WTC11 (cell line): ENCODE measurements at regions not wholly inside any gene's neighbourhood (a gene's known extent, or its start where the extent isn't known, plus 50 kb on each side); places are given as distances from the start of the nearest gene placed in this dataset.

ENCODE experiments used
- ATAC-seq: fragments of 200-7000 bp; cut with Tn5 transposase; 2 replicates; pipeline ENCODE4 v1.10.0; 2021; ENCODE audit warnings: mild to moderate bottlenecking, moderate library complexity
- CTCF ChIA-PET: fragments of 300-600 bp; sonication (Branson Sonifier 250); formaldehyde crosslinking; loops from one replicate; lab custom pipeline; 2021; ENCODE audit warnings: antibody characterized with exemption; lab: Charles Lee
- POLR2A ChIA-PET: fragments of 350-600 bp; sonication (Branson Sonifier 250); formaldehyde crosslinking; loops from one replicate; lab custom pipeline; 2021; ENCODE audit warnings: antibody characterized with exemption; lab: Charles Lee
- DNase-seq: peaks from one replicate; pipeline ENCODE4 v3.0.0; 2021; ENCODE audit warnings: low spot score
- H3K27ac Mint-ChIP-seq: 2 replicates; pipeline ENCODE4 v1.8.0; 2021; ENCODE audit warnings: mixed read lengths
- H3K27me3 Mint-ChIP-seq: 2 replicates; pipeline ENCODE4 v1.8.0; 2021; ENCODE audit warnings: low read depth, mild to moderate bottlenecking, moderate library complexity, mixed read lengths
- H3K36me3 Mint-ChIP-seq: 2 replicates; pipeline ENCODE4 v1.8.0; 2021; ENCODE audit warnings: mixed read lengths
- H3K4me1 Mint-ChIP-seq: 2 replicates; pipeline ENCODE4 v1.8.0; 2022; ENCODE audit warnings: mixed read lengths
- H3K4me3 Mint-ChIP-seq: 2 replicates; pipeline ENCODE4 v1.8.0; 2021; ENCODE audit warnings: mild to moderate bottlenecking, moderate library complexity, mixed read lengths
- H3K9me3 Mint-ChIP-seq: 2 replicates; pipeline ENCODE4 v1.8.0; 2021; ENCODE audit warnings: mixed read lengths
- ARID4B ChIP-seq: sonication (generic); formaldehyde crosslinking; IDR thresholded peaks from 2 replicates; pipeline ENCODE4 v1.8.0; 2023; ENCODE audit warnings: missing genetic modification reagents, mild to moderate bottlenecking, borderline replicate concordance
- ATF3 ChIP-seq: sonication (generic); formaldehyde crosslinking; conservative IDR thresholded peaks from 2 replicates; pipeline ENCODE4 v1.8.1; 2022; ENCODE audit warnings: mild to moderate bottlenecking, missing genetic modification reagents
- CDX4 ChIP-seq: fragments of 250-450 bp; sonication (Bioruptor Pico); IDR thresholded peaks from 2 replicates; pipeline ENCODE4 v1.9.0; 2021; ENCODE audit warnings: moderate library complexity, mild to moderate bottlenecking, inconsistent platforms, borderline replicate concordance
- ELF4 ChIP-seq: sonication (generic); formaldehyde crosslinking; IDR thresholded peaks from 2 replicates; pipeline ENCODE4 v1.8.1; 2022; ENCODE audit warnings: low read depth, mild to moderate bottlenecking, moderate library complexity, missing genetic modification reagents
- ERG ChIP-seq: fragments of 250-450 bp; sonication (Bioruptor Pico); IDR thresholded peaks from 2 replicates; pipeline ENCODE4 v1.8.0; 2021; ENCODE audit warnings: mild to moderate bottlenecking
- GABPB1 ChIP-seq: sonication (generic); formaldehyde crosslinking; IDR thresholded peaks from 2 replicates; pipeline ENCODE4 v1.8.1; 2023; ENCODE audit warnings: mild to moderate bottlenecking, missing genetic modification reagents
- HMGXB4 ChIP-seq: sonication (generic); formaldehyde crosslinking; IDR thresholded peaks from 2 replicates; pipeline ENCODE4 v1.8.1; 2023; ENCODE audit warnings: mild to moderate bottlenecking, moderate library complexity, missing genetic modification reagents
- MXD4 ChIP-seq: fragments of 250-450 bp; sonication (Bioruptor Pico); IDR thresholded peaks from 2 replicates; pipeline ENCODE4 v1.8.0; 2021; ENCODE audit warnings: mild to moderate bottlenecking, moderate library complexity, borderline replicate concordance
- MYBL2 ChIP-seq: sonication (generic); formaldehyde crosslinking; IDR thresholded peaks from 2 replicates; pipeline ENCODE4 v1.8.1; 2023; ENCODE audit warnings: mild to moderate bottlenecking, moderate library complexity, missing genetic modification reagents
- OVOL2 ChIP-seq: fragments of 250-450 bp; sonication (Bioruptor Pico); IDR thresholded peaks from 2 replicates; pipeline ENCODE4 v1.9.0; 2021; ENCODE audit warnings: mild to moderate bottlenecking, borderline replicate concordance
- PREB ChIP-seq: sonication (generic); formaldehyde crosslinking; IDR thresholded peaks from 2 replicates; pipeline ENCODE4 v1.8.1; 2022; ENCODE audit warnings: mild to moderate bottlenecking, missing genetic modification reagents, moderate library complexity, borderline replicate concordance
- SOX15 ChIP-seq: fragments of 250-450 bp; sonication (Bioruptor Pico); IDR thresholded peaks from 2 replicates; pipeline ENCODE4 v1.9.0; 2021; ENCODE audit warnings: mild to moderate bottlenecking
- TP53 ChIP-seq: sonication (generic); formaldehyde crosslinking; IDR thresholded peaks from 2 replicates; pipeline ENCODE4 v1.8.1; 2023; ENCODE audit warnings: mild to moderate bottlenecking, missing genetic modification reagents
- USF1 ChIP-seq: sonication (generic); formaldehyde crosslinking; IDR thresholded peaks from 2 replicates; pipeline ENCODE4 v1.8.0; 2022; ENCODE audit warnings: mild to moderate bottlenecking, missing genetic modification reagents
- ZMAT4 ChIP-seq: fragments of 250-450 bp; sonication (Bioruptor Pico); IDR thresholded peaks from 2 replicates; pipeline ENCODE4 v1.9.0; 2021; ENCODE audit warnings: mild to moderate bottlenecking
- ZNF232 ChIP-seq: sonication (generic); formaldehyde crosslinking; IDR thresholded peaks from 2 replicates; pipeline ENCODE4 v1.8.0; 2022; ENCODE audit warnings: mild to moderate bottlenecking, missing genetic modification reagents
- TF ChIP-seq, protein P1 (sequence below): sonication (generic); formaldehyde crosslinking; IDR thresholded peaks from 2 replicates; pipeline ENCODE4 v1.8.0; 2023; ENCODE audit warnings: mild to moderate bottlenecking, missing genetic modification reagents
- TF ChIP-seq, protein P2 (sequence below): sonication (generic); formaldehyde crosslinking; IDR thresholded peaks from 2 replicates; pipeline ENCODE4 v1.8.0; 2022; ENCODE audit warnings: mild to moderate bottlenecking, missing genetic modification reagents
- TF ChIP-seq, protein P3 (sequence below): fragments of 250-450 bp; sonication (Bioruptor Pico); IDR thresholded peaks from 2 replicates; pipeline ENCODE4 v2.1.2; 2022; ENCODE audit warnings: mild to moderate bottlenecking, moderate library complexity

GRCh38 chr3:18890449-18890848 is 257.9 kb upstream of the KCNH8 start:
- no peaks in the 10 kb centered on the region for H3K27me3 Mint-ChIP-seq
- TF ChIP-seq, protein P1, sequence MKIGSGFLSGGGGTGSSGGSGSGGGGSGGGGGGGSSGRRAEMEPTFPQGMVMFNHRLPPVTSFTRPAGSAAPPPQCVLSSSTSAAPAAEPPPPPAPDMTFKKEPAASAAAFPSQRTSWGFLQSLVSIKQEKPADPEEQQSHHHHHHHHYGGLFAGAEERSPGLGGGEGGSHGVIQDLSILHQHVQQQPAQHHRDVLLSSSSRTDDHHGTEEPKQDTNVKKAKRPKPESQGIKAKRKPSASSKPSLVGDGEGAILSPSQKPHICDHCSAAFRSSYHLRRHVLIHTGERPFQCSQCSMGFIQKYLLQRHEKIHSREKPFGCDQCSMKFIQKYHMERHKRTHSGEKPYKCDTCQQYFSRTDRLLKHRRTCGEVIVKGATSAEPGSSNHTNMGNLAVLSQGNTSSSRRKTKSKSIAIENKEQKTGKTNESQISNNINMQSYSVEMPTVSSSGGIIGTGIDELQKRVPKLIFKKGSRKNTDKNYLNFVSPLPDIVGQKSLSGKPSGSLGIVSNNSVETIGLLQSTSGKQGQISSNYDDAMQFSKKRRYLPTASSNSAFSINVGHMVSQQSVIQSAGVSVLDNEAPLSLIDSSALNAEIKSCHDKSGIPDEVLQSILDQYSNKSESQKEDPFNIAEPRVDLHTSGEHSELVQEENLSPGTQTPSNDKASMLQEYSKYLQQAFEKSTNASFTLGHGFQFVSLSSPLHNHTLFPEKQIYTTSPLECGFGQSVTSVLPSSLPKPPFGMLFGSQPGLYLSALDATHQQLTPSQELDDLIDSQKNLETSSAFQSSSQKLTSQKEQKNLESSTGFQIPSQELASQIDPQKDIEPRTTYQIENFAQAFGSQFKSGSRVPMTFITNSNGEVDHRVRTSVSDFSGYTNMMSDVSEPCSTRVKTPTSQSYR (CRISPR knock-in tag) = no peak
- TF ChIP-seq, protein P2, sequence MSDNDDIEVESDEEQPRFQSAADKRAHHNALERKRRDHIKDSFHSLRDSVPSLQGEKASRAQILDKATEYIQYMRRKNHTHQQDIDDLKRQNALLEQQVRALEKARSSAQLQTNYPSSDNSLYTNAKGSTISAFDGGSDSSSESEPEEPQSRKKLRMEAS (CRISPR knock-in tag) = no peak
- TF ChIP-seq PREB (CRISPR knock-in tag) = no peak
- TF ChIP-seq ELF4 = no peak
- no peak for TF ChIP-seq SOX15 (CRISPR knock-in tag)
- no peak for TF ChIP-seq TP53 (CRISPR knock-in tag)
- TF ChIP-seq GABPB1 = no peak
- TF ChIP-seq ATF3 = no peak
- TF ChIP-seq, protein P3, sequence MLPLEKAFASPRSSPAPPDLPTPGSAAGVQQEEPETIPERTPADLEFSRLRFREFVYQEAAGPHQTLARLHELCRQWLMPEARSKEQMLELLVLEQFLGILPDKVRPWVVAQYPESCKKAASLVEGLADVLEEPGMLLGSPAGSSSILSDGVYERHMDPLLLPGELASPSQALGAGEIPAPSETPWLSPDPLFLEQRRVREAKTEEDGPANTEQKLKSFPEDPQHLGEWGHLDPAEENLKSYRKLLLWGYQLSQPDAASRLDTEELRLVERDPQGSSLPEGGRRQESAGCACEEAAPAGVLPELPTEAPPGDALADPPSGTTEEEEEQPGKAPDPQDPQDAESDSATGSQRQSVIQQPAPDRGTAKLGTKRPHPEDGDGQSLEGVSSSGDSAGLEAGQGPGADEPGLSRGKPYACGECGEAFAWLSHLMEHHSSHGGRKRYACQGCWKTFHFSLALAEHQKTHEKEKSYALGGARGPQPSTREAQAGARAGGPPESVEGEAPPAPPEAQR (CRISPR knock-in tag) = no peak
- no peak for TF ChIP-seq CDX4 (CRISPR knock-in tag)
- no peak for TF ChIP-seq USF1 (CRISPR knock-in tag)
- CTCF ChIA-PET = no interaction called here
- ATAC-seq (no peak), DNase-seq (no peak)
- H3K4me3 Mint-ChIP-seq = no peak overlapping the region
- H3K9me3 Mint-ChIP-seq = no peaks in the 10 kb centered on the region
- no peak overlapping the region; the same call in 1 of the 2 replicates for H3K27ac Mint-ChIP-seq
- POLR2A ChIA-PET = no interaction called here
- no peaks in the 10 kb centered on the region for H3K36me3 Mint-ChIP-seq
- H3K4me1 Mint-ChIP-seq = peaks cover 4% of the 10 kb centered on the region; the same call in 1 of the 2 replicates

GRCh38 chr3:18888819-18889218 is 259.5 kb upstream of the KCNH8 start:
- ChIA-PET POLR2A (no interaction called here), CTCF (no interaction called here)
- DNase-seq (no peak), ATAC-seq (no peak)
- H3K27me3 Mint-ChIP-seq = no peaks in the 10 kb centered on the region
- peaks cover 4% of the 10 kb centered on the region; the same call in 1 of the 2 replicates for H3K4me1 Mint-ChIP-seq
- no peak overlapping the region for H3K4me3 Mint-ChIP-seq
- no peak overlapping the region for H3K27ac Mint-ChIP-seq
- H3K9me3 Mint-ChIP-seq = no peaks in the 10 kb centered on the region
- no peaks in the 10 kb centered on the region for H3K36me3 Mint-ChIP-seq
- TF ChIP-seq ATF3 (no peak), HMGXB4 (CRISPR knock-in tag) (no peak), MXD4 (CRISPR knock-in tag) (no peak), ERG (no peak), ZMAT4 (no peak), OVOL2 (CRISPR knock-in tag) (no peak), ZNF232 (CRISPR knock-in tag) (no peak), ARID4B (CRISPR knock-in tag) (no peak), MYBL2 (CRISPR knock-in tag) (no peak)
